ENCODE measurements at regions not wholly inside any gene's neighbourhood (a gene's known extent, or its start where the extent isn't known, plus 50 kb on each side); places are given as distances from the start of the nearest gene placed in this dataset.

DNA sequence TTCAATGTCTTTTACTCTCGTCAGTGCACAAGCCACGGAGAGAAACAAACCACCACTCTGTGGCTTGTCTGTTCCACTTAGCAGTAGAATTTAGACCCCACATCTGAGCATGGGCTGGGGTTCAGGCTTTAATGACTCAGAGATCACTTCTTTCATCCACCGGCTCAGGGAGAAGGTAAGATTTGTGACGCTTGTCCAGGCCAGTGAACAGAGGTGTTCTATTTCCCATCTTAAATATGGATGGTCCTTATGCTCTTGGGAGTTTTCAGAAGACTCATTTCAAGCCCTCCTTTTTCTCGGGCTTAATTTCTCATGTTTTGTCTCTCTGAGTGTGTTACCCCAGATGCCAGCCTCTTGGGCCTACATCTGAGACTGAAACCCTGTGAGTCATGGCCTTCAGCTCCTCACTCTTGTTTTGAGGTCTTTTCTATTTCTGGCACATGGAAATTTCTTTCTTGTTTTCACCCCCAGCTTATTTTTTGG, 127.4 kb upstream of the SFRP2 start:
- TF ChIP-seq, protein P1, sequence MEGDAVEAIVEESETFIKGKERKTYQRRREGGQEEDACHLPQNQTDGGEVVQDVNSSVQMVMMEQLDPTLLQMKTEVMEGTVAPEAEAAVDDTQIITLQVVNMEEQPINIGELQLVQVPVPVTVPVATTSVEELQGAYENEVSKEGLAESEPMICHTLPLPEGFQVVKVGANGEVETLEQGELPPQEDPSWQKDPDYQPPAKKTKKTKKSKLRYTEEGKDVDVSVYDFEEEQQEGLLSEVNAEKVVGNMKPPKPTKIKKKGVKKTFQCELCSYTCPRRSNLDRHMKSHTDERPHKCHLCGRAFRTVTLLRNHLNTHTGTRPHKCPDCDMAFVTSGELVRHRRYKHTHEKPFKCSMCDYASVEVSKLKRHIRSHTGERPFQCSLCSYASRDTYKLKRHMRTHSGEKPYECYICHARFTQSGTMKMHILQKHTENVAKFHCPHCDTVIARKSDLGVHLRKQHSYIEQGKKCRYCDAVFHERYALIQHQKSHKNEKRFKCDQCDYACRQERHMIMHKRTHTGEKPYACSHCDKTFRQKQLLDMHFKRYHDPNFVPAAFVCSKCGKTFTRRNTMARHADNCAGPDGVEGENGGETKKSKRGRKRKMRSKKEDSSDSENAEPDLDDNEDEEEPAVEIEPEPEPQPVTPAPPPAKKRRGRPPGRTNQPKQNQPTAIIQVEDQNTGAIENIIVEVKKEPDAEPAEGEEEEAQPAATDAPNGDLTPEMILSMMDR (IDR thresholded peaks at IDR 0.05; ENCODE audit: low read depth, low read length, missing control alignments), result no peak
- no peak for DNase-seq (ENCODE audit: extremely low read depth, low read depth)
- H3K4me3 ChIP-seq (replicated peaks; ENCODE audit: low read depth, low read length), result no peak overlapping the region

DNA sequence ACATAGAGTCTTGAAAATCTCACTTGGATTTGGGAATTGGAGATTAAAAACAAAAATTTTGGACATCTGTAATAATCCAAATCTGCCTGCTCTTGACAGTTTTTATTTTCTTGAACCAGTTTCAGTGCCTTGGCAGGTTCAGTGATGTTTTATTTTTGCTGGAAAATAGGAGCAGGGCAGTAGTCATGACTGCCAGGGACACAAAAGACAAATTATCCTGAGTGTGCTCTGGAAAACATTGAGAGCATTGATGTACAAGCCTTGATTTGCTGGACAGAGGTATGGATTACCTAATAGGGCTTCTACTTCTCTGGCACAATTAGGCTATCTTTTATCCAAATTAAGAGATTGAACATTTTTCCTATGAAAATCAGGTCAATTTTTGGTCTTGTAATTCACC, 123.4 kb upstream of the SFRP2 start:
- TF ChIP-seq, protein P1 (IDR thresholded peaks at IDR 0.05; ENCODE audit: low read depth, low read length, missing control alignments), result no peak
- DNase-seq (ENCODE audit: extremely low read depth, low read depth), result no peak
- no peak overlapping the region for H3K4me3 ChIP-seq (replicated peaks; ENCODE audit: low read depth, low read length)

GRCh38 chr4:153909672-153910071, 120.8 kb upstream of the SFRP2 start:
- TF ChIP-seq, protein P1 (IDR thresholded peaks at IDR 0.05; ENCODE audit: low read depth, low read length, missing control alignments), result no peak
- no peak overlapping the region for H3K4me3 ChIP-seq (replicated peaks; ENCODE audit: low read depth, low read length)
- DNase-seq (ENCODE audit: extremely low read depth, low read depth), result no peak

GRCh38 chr4:153906231-153906630, 117.3 kb upstream of the SFRP2 start:
- no peak overlapping the region for H3K4me3 ChIP-seq (replicated peaks; ENCODE audit: low read depth, low read length)
- no peak for DNase-seq (ENCODE audit: extremely low read depth, low read depth)
- TF ChIP-seq, protein P1 (IDR thresholded peaks at IDR 0.05; ENCODE audit: low read depth, low read length, missing control alignments), result no peak

DNA sequence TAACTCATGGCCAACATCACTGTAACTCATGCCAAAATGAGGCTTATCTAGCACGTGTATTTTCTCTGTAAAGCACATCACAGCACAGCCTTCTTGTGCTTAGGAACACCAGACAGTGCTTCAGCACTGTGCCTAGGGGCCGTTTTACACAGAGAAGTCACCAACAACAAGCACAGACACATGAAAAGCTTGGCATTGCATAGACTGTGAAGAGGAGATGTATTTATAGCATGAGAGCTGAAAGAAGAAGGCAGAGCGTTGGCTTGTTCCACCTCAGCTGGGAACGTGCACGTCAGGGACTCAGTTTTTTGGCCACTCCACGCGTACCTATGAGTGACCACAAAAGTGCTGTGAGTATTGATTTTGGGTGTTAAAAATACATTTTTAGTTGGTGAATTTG, 116.3 kb upstream of the SFRP2 start:
- no peak overlapping the region for H3K4me3 ChIP-seq (replicated peaks; ENCODE audit: low read depth, low read length)
- no peak for DNase-seq (ENCODE audit: extremely low read depth, low read depth)
- TF ChIP-seq, protein P1 (IDR thresholded peaks at IDR 0.05; ENCODE audit: low read depth, low read length, missing control alignments), result no peak

DNA sequence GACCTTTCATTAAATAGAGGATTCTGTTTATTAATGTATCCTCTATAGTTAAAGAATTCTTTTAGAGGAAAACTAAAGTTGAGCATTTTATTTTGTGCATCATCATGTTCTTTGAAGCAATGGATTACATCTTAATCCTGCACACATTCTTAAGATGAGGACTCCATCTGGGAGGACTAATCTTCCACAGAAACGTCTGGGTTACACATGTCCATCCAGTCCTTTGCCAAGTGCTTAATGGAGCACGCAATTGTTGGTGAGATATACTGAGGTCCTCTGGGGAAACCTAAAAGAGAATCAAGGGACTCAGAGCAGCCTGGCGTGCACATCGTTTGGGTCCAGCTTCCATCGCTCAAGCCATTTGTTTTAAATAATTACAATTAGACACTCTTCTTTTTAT, 115.1 kb upstream of the SFRP2 start:
- no peak overlapping the region for H3K4me3 ChIP-seq (replicated peaks; ENCODE audit: low read depth, low read length)
- DNase-seq (ENCODE audit: extremely low read depth, low read depth), result no peak
- TF ChIP-seq, protein P1 (IDR thresholded peaks at IDR 0.05; ENCODE audit: low read depth, low read length, missing control alignments), result no peak

DNA sequence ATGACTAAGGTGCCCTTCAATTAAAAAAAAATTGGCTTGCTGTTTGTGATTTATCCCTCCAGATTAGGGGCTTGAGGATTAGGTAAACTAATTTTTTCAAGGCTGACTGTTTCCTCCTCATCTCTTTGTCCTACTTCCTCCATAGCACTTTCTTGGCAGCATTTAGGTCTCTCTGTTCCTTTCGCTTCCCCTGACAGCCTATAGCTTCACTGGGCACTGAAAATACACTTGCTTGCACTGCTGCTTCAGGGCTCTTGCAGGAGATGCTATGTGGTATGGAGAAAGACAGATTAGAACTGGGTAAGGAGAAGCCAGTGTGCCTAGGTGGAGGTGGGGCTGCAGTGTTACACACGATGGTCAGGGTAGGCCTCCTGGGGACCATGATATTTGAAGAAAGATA, 112.3 kb upstream of the SFRP2 start:
- no peak for DNase-seq (ENCODE audit: extremely low read depth, low read depth)
- TF ChIP-seq, protein P1 (IDR thresholded peaks at IDR 0.05; ENCODE audit: low read depth, low read length, missing control alignments), result no peak
- H3K4me3 ChIP-seq (replicated peaks; ENCODE audit: low read depth, low read length), result no peak overlapping the region

Data from HFF-Myc (cell line).